NCI-H2227 treated with DMSO at 0.1 percent for 48 hours (cell line): ENCODE measurements at regions not wholly inside any gene's neighbourhood (a gene's known extent, or its start where the extent isn't known, plus 50 kb on each side); places are given as distances from the start of the nearest gene placed in this dataset.
"Not testable (repeated sequence)": the region's sequence is repeated elsewhere in the genome, so short reads cannot be mapped to it uniquely, and the experiment has no call there.

Experiments
- DNase-seq: peaks from one replicate; lab custom pipeline; 2025; lab: John Stamatoyannopoulos, UW

DNA sequence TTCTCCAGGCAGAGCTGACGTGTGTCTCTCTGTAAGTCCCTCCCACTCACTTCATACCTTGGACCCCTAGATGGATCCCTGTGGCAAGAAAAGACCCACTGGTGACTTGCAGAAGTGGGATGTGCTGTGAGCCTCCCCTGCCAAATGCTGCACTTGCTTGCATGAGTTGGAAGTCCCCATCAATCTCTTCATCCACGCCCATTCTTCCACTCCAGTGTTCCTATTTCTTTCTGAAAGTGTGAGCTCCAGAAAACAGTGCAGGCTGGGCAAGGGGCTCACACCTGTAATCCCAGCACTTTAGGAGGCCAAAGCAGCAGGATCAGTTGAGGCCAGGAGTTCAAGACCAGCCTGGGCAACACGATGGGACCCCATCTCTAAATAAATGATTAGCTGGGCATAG is 254.1 kb upstream of the IRF2BP2 start:
- no peak for DNase-seq

DNA sequence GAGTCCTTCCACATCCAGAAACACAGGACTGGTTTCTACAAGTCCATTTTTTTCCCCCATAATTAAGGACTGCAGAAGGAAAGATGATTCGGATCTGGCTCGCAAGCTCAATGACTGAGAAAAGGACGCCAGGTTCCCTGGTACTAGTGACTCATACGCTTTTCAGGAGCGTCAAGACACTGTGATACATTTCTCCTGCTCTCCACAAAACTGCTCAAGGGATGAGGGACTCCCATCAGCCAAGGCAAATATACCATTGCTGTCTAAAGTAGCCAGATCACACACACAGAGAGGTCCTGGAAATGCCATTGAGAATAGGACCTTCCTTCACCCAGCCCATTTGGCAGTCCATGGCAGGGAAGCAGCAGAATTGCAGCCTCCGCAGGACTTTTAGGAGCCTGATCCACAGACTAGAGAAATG is 253.6 kb upstream of the IRF2BP2 start:
- DNase-seq, result no peak

DNA sequence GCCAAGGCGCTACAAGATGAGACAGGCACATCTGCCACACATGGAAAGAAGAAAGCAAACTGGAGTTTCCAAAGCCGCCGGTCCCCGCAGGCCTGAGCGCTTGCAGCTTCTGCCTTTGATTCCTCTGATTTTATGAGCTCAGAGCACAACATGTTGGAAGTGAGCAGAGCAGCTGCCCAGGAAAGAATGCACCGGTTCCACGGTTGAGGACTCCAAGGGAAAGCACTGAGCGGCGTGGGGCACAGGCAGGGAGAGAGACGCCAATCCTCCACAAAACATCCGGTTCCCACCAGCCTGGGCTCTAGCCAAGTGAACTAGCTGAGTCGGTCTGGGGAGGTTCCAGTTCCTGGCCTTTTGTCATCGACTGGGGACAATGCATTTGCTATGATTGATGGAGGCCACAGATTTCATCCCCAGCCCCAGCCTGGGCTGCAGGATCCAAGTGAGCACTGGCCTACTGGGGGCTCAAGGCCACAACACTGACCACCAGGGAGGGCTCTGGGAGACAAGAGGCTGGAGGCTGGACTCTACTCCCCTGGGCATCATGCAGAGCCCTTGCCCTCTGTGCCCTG is 253.1 kb upstream of the IRF2BP2 start:
- no peak for DNase-seq

DNA sequence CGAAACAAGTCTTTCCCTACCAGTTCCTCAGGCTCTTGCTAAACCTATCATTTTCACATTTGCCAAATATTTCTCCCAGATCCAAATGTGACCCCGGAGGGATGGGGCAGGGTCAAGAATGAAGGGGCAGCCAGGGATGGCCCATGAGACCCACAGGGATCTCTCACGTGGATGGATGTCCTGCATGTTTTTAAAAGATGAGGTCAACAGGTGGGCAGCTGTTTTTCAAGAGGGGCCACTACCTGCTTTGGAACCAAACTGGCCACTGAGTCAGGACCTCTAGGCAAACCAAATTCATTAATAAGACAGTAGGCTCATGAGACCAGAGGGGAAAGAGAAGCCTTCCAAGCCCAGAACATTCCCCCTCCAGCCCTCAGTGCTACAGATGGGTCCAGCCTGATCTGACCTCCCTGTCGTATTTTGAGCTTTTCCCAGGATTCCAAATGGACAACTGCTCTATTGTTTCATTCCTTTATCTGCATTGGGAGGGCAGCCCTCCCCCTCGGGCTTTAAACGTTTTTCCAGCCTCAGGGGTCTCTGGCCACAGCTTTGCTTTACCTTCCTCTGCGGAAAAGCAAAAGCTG is 252.5 kb upstream of the IRF2BP2 start:
- DNase-seq, result no peak

DNA sequence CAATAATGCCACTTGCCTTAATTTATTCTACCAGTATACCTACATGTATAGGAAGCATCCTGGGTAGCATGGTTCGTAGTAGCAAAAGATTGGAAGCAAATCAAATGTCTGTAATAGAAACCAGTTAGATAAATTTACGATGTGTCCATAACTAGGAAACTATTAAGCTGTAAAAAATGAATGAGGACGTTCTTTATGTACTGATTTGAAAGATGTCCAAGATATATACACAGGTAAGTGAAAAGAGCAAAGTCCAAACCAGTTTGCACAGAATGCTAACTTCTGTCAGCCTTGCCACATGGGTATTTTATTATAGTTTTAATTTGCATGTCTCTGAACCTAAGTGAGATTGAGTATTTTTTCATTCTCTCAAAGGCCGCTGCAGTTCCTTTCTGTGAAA is 251.8 kb upstream of the IRF2BP2 start:
- DNase-seq, result no peak

DNA sequence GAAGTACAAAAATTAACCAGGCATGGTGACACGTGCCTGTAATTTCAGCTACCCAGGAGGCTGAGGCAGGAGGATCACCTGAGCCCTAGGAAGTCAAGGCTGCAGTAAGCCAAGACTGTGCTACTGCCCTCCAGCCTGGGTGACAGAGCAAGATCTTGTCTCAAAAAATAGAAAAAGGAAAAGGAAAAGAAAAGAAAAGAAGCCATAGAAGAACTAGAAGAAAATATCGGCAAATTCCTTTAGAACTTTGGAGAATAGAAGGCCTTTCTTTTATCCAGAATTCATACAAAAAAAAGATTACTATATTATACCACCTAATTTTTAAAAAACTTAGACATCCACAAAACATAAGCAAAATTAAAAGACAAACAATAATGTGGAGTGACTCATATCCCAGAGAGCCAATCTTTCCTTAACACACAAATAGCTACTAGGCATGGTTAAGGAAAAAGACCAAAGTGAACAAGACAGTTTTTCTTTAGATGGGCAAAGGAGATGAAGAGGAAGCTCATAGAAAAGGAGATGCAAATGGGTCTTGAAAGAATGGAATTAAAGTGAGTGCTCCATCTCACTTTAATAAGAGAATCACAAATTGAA is 251.1 kb upstream of the IRF2BP2 start:
- DNase-seq, result no peak

DNA sequence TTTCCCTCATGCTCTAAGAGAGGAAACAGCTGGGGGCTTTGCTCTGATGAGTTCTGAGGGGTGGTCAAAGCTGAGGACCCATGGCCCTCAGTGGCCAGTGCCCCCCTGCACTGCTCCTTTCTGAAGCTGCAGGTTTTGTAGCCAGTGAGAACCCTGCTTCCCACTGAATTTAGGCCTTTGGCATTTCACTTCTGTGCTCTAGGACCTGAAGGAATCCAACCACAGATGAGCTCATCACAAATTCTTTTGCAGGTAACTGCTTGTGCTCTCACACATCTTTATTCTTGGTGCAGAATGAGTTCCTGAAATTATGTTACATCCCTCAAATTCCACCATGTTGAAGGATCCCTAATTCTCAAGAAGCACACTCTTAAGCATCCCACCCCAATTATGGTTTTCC is 248.7 kb upstream of the IRF2BP2 start:
- DNase-seq, result no peak

DNA sequence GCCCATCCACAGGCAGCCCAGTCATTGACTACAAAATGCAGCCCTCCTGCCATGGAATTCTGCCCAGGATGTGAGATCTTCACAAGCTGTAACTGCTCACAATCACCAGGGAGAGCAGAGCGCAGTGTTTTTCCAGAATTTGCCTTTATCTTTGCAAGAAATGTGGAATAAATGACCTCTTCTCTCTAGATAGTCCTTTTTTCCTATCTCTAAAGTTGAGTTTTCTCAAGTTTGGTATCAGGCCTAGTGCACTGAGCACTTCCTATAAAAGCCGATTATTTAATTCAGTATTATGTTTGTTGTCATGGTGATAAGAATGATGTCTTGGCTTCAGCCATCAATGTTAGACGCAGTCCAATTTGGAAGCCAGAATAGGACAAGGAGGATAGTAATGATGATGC is 246.9 kb upstream of the IRF2BP2 start:
- no peak for DNase-seq

DNA sequence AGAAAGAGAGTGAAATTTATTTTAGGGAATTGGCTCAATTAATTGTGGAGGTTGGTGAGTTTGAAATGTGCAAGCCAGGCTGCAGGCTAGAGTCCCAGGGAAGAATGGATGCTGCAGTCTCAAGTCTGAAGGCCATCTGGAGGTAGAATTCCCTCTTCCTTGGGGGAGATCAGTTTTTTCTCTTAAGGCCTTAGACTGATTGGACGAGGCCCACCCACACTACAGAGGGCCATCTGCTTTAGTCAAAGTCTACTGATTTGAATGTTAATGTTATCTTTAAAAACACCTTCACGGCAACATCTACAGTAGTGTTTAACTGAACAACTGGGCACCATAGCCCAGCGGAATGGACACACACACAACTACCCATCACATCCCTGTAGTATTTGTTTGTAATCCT is 245.9 kb upstream of the IRF2BP2 start:
- no peak for DNase-seq

DNA sequence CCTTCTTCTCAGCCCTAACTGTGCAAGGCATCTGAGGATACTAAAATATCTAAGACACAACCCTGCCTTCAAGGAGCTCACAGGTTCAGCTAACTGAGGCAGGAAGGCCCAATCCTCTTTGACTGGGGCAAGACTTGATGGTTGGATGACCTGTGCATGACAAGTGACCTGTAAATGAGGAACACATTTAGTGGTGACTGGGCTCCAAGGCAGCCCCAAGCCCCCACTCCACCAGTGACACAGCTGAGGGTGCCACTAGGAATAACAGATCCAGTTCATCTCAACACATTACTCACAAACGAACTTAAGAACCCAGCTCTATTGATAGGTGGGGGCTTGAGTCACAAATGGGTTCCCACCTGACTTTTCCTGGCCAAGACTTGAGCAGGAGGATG is 244.7 kb upstream of the IRF2BP2 start:
- DNase-seq, result no peak

DNA sequence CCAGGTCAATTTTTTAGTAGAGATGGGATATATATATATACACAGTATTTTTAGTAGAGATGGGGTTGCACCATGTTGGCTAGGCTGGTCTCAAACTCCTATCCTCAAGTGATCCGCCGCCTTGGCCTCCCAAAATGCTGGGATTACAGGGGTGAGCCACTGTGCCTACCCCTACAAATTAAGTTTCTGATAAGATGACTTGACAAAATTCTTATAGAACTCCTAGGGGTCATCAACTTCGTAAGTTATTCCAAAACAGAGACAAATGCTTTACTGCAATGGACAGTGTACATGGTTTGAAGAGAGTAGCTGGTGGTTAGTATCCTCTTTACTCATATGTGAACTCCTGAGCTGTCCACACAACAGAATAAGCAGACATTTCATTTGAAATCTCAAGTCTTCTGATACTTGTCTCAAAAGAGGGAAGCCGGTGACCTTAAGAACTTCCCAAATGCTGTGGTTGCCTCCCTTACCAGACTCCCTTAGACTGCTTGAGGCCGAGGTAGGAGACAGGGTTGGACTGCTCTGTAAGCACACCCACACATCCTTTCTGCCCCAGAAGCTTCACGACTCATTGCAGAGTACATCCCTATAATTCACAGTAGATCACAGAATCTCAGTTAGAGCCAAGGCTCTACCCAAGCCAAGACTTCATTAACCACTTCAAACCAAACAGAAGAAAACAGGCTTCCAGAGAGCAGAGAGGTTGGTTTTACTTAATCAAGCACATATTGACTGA is 244.1 kb upstream of the IRF2BP2 start:
- DNase-seq, result no peak

DNA sequence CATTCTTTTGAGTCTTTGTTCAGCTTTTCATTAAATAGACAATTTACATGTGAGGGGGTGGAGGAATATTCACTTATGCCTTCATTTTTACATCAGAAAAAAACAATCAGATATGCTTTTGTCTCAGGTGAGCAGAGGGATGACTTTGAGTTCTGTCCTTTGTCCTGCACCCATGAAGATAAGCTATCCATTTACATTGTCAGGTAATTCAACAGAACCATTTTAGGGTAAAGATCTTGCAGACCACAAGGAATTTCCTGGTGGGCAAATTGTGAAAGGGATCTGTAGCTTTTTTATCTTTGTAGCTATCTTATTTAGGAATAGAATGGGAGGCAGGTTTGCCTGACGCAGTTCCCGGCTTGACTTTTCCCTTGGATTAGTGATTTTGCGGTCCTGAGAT is 242.7 kb upstream of the IRF2BP2 start:
- DNase-seq, result no peak

DNA sequence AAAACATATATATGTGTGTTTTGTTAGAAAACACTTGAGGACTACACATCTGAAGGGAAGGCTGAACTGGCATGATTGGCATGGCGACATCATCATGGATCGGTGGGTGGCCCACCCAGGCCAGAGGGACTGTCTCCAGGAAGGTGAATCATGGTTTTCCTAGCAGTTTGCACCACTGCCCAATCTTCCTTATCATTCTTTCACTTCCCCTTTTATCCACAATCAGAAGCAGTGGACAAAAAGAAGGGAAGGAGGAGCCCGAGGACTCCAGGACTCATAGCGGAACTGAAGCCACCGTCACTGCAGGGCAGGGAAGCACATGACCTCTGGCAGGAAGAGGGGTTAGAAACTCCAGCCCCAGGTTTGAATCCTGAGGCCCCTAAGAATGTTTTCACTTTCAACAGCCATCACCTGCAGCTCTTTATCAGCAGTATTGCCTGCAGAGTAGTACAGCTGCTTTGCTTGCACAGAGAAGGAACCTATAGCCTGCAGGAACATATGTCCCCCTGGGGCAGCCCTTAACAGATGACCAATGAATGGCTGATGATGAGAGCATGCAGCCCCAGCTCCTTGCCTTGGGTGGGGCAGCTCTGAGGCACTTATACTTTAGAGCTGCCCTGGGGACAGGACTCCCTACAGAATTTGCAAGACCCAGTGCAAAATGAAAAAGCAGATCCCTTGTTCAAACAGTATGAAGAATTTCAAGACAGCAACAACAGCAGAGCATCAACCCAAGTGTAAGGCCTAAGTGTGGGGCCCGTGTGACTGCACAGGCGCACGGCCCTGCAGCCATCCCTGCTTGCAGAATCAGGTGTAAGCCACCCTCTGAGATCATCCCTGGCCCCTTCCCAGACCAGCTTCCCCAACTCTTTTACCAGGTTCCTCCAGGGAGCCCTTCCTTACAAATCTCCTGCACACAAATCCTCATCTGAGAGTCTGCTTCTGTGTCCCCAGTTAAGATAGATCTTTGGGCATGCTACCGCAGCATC is 241.8 kb upstream of the IRF2BP2 start:
- no peak for DNase-seq

DNA sequence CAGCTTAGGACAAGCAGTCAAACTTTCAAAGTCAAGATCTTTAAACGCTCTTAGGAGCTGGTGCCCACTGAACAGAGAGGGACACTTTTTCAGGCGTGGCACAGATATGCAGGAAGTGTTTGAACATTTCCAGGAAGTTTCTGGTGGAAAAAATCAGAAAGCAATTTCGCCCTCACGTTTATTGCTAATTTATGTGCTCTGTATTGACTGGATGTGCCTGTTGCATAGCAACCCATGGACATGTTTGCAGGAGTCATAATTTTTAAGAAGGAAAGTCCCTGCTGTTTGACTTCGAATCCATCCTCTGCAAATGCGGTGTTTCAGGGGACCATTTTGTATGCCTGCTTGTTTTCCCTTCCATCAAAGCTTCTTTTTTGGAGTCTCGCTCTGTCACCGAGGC is 239.9 kb upstream of the IRF2BP2 start:
- no peak for DNase-seq

DNA sequence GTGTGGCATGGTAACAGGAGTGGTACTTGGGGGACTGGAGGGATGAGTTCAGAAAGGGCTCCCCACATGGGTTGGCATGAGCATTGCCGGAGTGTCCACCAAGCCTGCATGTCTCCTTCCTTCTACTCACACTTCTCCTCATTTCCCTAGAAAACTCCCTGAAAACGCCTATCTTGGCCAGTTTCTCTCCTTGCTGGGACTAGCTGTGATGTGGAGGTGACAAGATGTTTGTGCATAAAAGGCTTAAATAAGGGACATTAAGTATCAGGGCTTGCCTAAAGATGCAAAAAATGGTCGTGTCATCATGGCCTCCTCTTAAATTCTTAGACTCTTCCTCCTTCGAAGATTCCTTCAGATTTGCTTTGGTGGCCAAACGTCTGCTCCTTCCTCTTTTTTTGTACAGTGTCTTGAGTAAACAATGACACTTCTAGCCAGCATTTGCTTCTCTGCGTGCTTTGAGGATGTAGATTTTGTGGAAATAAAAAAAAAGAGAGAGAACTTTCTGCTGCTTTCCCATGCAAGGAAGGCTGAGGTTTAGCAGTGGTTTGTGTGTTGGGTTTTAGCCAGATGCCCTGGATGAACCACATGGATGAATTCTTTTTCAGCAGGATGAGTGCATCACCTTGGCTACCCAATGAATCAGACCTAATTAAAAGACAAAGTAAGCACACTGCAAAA is 239.1 kb upstream of the IRF2BP2 start:
- DNase-seq, result no peak

DNA sequence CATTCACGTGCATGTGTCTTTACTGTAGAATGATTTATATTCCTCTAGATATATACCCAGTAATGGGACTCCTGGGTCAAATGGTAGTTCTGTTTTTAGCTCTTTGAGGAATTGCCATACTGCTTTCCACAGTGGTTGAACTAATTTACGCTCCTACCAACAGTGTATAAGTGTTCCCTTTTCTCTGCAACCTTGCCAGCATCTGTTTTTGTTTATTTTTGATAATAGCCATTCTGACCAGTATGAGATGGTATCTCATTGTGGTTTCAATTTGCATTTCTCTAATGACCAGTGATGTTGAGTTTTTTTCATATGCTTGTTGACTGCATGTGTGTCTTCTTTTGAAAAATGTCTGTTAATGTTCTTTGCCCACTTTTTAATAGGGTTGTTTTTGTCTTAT is 236.8 kb upstream of the IRF2BP2 start:
- DNase-seq, result not testable (repeated sequence)

DNA sequence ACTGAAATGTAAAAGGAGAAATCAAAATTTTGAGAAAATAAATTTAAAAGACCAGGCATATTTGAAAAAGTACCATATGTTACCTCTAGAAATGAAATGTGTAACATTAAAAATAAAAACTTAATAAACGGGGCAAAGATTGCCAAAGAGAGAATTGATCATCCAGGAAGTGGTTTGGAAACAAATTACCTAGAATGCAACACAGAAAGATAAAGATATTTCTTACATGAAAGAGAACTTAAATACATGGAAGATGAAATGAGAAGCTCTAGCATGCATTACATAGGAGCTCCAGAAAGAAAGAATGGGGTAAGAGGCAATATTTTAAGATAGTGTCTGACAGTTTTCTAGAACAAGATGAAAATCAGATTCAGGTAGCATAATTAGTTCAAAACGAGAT is 235.9 kb upstream of the IRF2BP2 start:
- DNase-seq, result no peak

DNA sequence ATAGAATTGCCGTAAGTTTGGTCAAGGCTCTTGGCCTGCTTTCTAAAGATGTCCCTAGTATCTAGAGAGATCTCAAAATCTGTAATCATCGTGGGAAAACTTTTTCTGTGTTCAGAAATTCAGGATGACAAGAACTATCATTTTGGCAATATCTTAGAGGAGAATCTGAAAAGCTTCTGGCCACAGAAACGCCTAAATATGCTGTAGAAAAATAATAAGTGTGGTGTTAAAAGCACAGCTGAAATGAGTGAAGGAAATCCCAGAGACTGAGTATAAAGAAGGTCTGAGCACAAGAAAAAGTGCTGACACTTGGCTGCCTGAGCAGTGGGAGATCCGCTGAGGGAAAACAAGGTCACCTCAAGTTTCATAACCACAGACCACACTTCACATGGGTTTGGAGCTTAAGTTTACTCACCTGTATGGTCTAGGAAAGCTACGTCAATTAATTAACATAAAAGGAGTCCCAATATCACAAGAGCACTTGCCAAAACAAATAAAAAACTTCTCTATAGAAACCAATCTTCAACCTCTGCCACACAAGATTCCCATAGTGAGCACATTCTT is 235.2 kb upstream of the IRF2BP2 start:
- no peak for DNase-seq

DNA sequence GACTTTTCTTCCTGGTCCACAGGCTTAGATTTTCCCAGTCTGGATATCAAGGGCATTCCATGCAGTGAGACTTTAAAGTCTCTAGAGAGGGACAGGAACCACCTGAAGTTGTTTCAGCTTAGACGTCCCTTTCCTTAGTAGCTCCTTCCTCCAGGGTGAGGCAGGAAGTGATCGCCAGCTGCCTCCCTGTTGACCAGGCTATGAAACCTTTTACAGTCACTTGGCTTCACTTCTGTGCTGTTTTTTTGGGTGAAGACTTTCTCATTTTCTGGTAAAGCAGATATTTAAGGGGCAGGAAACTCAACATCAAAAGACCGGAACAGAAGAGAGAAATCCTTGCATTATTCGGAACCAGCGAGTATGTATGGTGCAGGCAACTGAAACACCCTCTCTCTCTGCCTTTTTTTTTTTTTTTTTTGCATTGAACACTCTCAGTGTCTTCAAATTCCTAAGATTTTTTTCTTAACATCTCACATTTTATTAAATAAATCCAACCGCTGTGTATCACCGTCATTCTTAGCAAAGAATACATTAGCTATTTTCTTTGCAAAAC is 234.6 kb upstream of the IRF2BP2 start:
- DNase-seq, result no peak

DNA sequence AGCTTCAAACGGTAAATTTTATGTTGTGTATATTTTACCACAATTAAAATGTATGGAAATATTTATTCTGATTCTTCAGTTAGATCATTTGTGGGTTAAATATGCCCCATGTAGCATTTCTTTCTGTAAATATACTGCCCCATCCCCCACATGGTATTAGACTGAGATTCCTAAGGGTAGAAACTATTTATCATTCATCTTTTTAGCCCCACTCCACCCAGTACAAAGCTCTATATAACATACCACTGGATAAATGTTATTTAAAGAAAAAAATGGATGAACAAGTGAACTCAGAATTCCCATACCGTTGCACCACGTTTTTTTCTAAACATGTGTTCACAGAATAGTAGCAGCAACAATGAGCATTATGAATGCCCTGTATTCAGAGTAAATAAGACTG is 234.0 kb upstream of the IRF2BP2 start:
- DNase-seq, result no peak
